H1 (cell line): ENCODE measurements at regions not wholly inside any gene's neighbourhood (a gene's known extent, or its start where the extent isn't known, plus 50 kb on each side); places are given as distances from the start of the nearest gene placed in this dataset.

Experiments used
- CTCF ChIA-PET: fragments of 300-600 bp; sonication (Branson Sonifier 250); formaldehyde crosslinking; loops from one replicate; lab custom pipeline; 2021; ENCODE audit not compliant: partially characterized antibody; lab: Charles Lee
- POLR2A ChIA-PET: fragments of 300-600 bp; sonication (Branson Sonifier 250); formaldehyde crosslinking; loops from one replicate; lab custom pipeline; 2021; ENCODE audit warnings: inconsistent platforms; ENCODE audit not compliant: partially characterized antibody; lab: Charles Lee
- DNase-seq, 2 experiments: peaks; one replicate each; pipeline versions ENCODE4 v3.0.0 to v3.0.0-alpha.2; 2010 to 2022; ENCODE audit warnings: low spot score in 2 of 2, low read depth in 1 of 2, mixed read lengths in 1 of 2
- FAIRE-seq: peaks from 2 replicates; lab custom pipeline; 2011; peaks lifted over from hg19 to GRCh38; lab: Jason Lieb, UNC
- H2AFZ ChIP-seq: 2 replicates; pipeline ENCODE4 v1.8.1; 2012; ENCODE audit warnings: low read length, inconsistent platforms
- H2AK5ac ChIP-seq: 2 replicates; pipeline ENCODE4 v1.6.1; 2013; ENCODE audit warnings: low read depth, low read length
- H2BK120ac ChIP-seq: replicated peaks from 2 replicates; pipeline ENCODE3; 2013; ENCODE audit warnings: low read depth, low read length, inconsistent platforms
- H2BK12ac ChIP-seq: 2 replicates; pipeline ENCODE4 v1.6.1; 2013; ENCODE audit warnings: low read depth, low read length
- H2BK15ac ChIP-seq: 2 replicates; pipeline ENCODE4 v1.6.1; 2013; ENCODE audit warnings: low read length
- H2BK20ac ChIP-seq: 2 replicates; pipeline ENCODE4 v1.6.1; 2013; ENCODE audit warnings: low read length
- H2BK5ac ChIP-seq: 2 replicates; pipeline ENCODE4 v1.6.1; 2013; ENCODE audit warnings: low read depth, low read length
- H3K14ac ChIP-seq: 2 replicates; pipeline ENCODE4 v1.6.1; 2013; ENCODE audit warnings: inconsistent platforms; ENCODE audit not compliant: insufficient read length
- H3K18ac ChIP-seq: 2 replicates; pipeline ENCODE4 v1.6.1; 2013; ENCODE audit warnings: low read length; ENCODE audit errors: extremely low read depth
- H3K23ac ChIP-seq: 2 replicates; pipeline ENCODE4 v1.6.1; 2013; ENCODE audit warnings: inconsistent platforms; ENCODE audit not compliant: insufficient read length
- H3K23me2 ChIP-seq: 2 replicates; pipeline ENCODE4 v1.6.1; 2013; ENCODE audit warnings: low read depth, low read length
- H3K27ac ChIP-seq: 2 replicates; pipeline ENCODE4 v1.6.1; 2011; ENCODE audit warnings: low read depth, low read length, inconsistent platforms
- H3K27me3 ChIP-seq, 4 experiments: replicated peaks in 1 of 4; 1 replicate in 1 of 4; 2 replicates in 3 of 4; pipeline versions ENCODE4 v1.6.1 to v1.8.1; 2011 to 2013; ENCODE audit warnings: low read length in 3 of 4, mild to moderate bottlenecking in 3 of 4, inconsistent platforms in 2 of 4, mixed read lengths in 2 of 4, moderate library complexity in 1 of 4; ENCODE audit not compliant: control insufficient read depth in 3 of 4, insufficient read depth in 3 of 4; ENCODE audit errors: extremely low read depth in 1 of 4
- H3K36me3 ChIP-seq, 4 experiments: 2 replicates each; pipeline versions ENCODE4 v1.6.1 to v1.8.1; 2011 to 2013; ENCODE audit warnings: mild to moderate bottlenecking in 4 of 4, low read length in 3 of 4, moderate library complexity in 2 of 4, control low read depth in 1 of 4, inconsistent platforms in 1 of 4; ENCODE audit not compliant: insufficient read depth in 4 of 4, control insufficient read depth in 2 of 4
- H3K4ac ChIP-seq: replicated peaks from 2 replicates; pipeline ENCODE3; 2013; ENCODE audit warnings: low read length, low read depth, mixed read lengths, inconsistent platforms; ENCODE audit not compliant: insufficient read length
- H3K4me1 ChIP-seq, 4 experiments: replicated peaks in 1 of 4; 1 replicate in 1 of 4; 2 replicates in 3 of 4; pipeline versions ENCODE4 v1.6.1 to v1.8.1; 2011 to 2013; ENCODE audit warnings: low read length in 3 of 4, inconsistent platforms in 2 of 4, mixed read lengths in 1 of 4; ENCODE audit not compliant: insufficient read depth in 4 of 4, control insufficient read depth in 3 of 4
- H3K4me2 ChIP-seq, 2 experiments: 2 replicates each; pipeline versions ENCODE4 v1.6.1 to v1.8.1; 2011 to 2013; ENCODE audit warnings: low read depth in 2 of 2, low read length in 2 of 2, control low read depth in 1 of 2, inconsistent platforms in 1 of 2, mild to moderate bottlenecking in 1 of 2; ENCODE audit not compliant: insufficient read depth in 1 of 2
- H3K4me3 ChIP-seq, 4 experiments: fragments of 200-600, 300-600 bp in 1 of 4; sonication (generic), shearing (Covaris generic), sonication (Bioruptor Twin) in 1 of 4; 2 replicates each; pipeline versions ENCODE4 v1.5.1 to v1.8.1; 2011 to 2016; ENCODE audit warnings: low read length in 4 of 4, low read depth in 3 of 4, control low read depth in 2 of 4, inconsistent platforms in 2 of 4, mild to moderate bottlenecking in 2 of 4, mixed read lengths in 1 of 4, moderate library complexity in 1 of 4; ENCODE audit not compliant: insufficient read depth in 2 of 4; ENCODE audit errors: extremely low read depth in 1 of 4
- H3K56ac ChIP-seq: replicated peaks from 2 replicates; pipeline ENCODE3; 2013; ENCODE audit warnings: low read depth, mild to moderate bottlenecking, mixed read lengths, low read length, inconsistent platforms; ENCODE audit not compliant: insufficient read length
- H3K79me1 ChIP-seq: 2 replicates; pipeline ENCODE4 v1.6.1; 2013; ENCODE audit warnings: low read depth, low read length, control low read depth
- H3K79me2 ChIP-seq, 2 experiments: 2 replicates each; pipeline versions ENCODE4 v1.6.1 to v1.8.1; 2012 to 2013; ENCODE audit warnings: low read length in 2 of 2, mild to moderate bottlenecking in 2 of 2, inconsistent platforms in 1 of 2; ENCODE audit not compliant: insufficient read depth in 2 of 2, control insufficient read depth in 1 of 2
- H3K9ac ChIP-seq, 4 experiments: replicated peaks in 1 of 4; 1 replicate in 1 of 4; 2 replicates in 3 of 4; pipeline versions ENCODE4 v1.6.1 to v1.8.1; 2011 to 2013; ENCODE audit warnings: low read depth in 3 of 4, low read length in 3 of 4, control low read depth in 2 of 4, mild to moderate bottlenecking in 2 of 4, moderate library complexity in 2 of 4, inconsistent platforms in 1 of 4; ENCODE audit errors: extremely low read depth in 1 of 4
- H3K9me3 ChIP-seq, 2 experiments: 2 replicates each; pipeline versions ENCODE4 v1.6.1 to v1.8.1; 2012 to 2013; ENCODE audit warnings: mild to moderate bottlenecking in 2 of 2, moderate library complexity in 2 of 2, control low read depth in 1 of 2, inconsistent platforms in 1 of 2, low read depth in 1 of 2, low read length in 1 of 2, mixed read lengths in 1 of 2; ENCODE audit not compliant: insufficient read depth in 2 of 2
- H4K20me1 ChIP-seq, 2 experiments: replicated peaks in 1 of 2; 2 replicates each; pipeline versions ENCODE3 to v1.8.1; 2011 to 2013; ENCODE audit warnings: inconsistent platforms in 2 of 2, low read length in 2 of 2, mild to moderate bottlenecking in 1 of 2; ENCODE audit not compliant: insufficient read depth in 2 of 2, control insufficient read depth in 1 of 2
- H4K5ac ChIP-seq: 2 replicates; pipeline ENCODE4 v1.6.1; 2013; ENCODE audit warnings: low read length, low read depth, mixed read lengths, inconsistent platforms; ENCODE audit not compliant: insufficient read length
- H4K8ac ChIP-seq: 2 replicates; pipeline ENCODE4 v1.8.0; 2013; ENCODE audit warnings: mild to moderate bottlenecking, moderate library complexity, low read length, inconsistent platforms; ENCODE audit not compliant: insufficient read depth; ENCODE audit errors: extremely low read depth
- H4K91ac ChIP-seq: replicated peaks from 2 replicates; pipeline ENCODE3; 2013; ENCODE audit warnings: low read length, mixed read lengths, inconsistent platforms; ENCODE audit not compliant: insufficient read length
- ATF2 ChIP-seq: IDR thresholded peaks from 2 replicates; pipeline ENCODE4 v1.6.1; 2012; ENCODE audit warnings: low read length, inconsistent platforms
- BACH1 ChIP-seq: IDR thresholded peaks from 2 replicates; pipeline ENCODE4 v1.6.1; 2012; ENCODE audit warnings: low read length, improper control_type of control experiment
- CBX5 ChIP-seq: fragments of 300-800, 300-1000 bp; sonication (generic); IDR thresholded peaks from 2 replicates; pipeline ENCODE4 v1.7.1; 2016; ENCODE audit warnings: antibody characterized with exemption, low read length, low read depth
- CHD1 ChIP-seq: IDR thresholded peaks from 2 replicates; pipeline ENCODE4 v1.6.1; 2012; ENCODE audit warnings: low read depth, low read length, improper control_type of control experiment
- FOSL1 ChIP-seq: IDR thresholded peaks from 2 replicates; pipeline ENCODE4 v1.6.1; 2011; ENCODE audit warnings: mild to moderate bottlenecking, low read depth, low read length, moderate library complexity; ENCODE audit not compliant: insufficient read depth
- GABPA ChIP-seq: IDR thresholded peaks from 2 replicates; pipeline ENCODE4 v1.6.1; 2011; ENCODE audit warnings: mild to moderate bottlenecking, low read length, moderate library complexity, borderline replicate concordance; ENCODE audit not compliant: insufficient read depth
- NANOG ChIP-seq: IDR thresholded peaks from 2 replicates; pipeline ENCODE4 v1.6.1; 2011; ENCODE audit warnings: low read length, low read depth, mild to moderate bottlenecking, inconsistent platforms; ENCODE audit not compliant: insufficient read depth, poor library complexity, severe bottlenecking
- POLR2AphosphoS5 ChIP-seq: IDR thresholded peaks from 2 replicates; pipeline ENCODE4 v1.6.1; 2011; ENCODE audit warnings: low read depth, low read length
- POU5F1 ChIP-seq: IDR thresholded peaks from 2 replicates; pipeline ENCODE4 v1.6.1; 2011; ENCODE audit warnings: low read depth, mild to moderate bottlenecking, low read length, moderate library complexity
- SAP30 ChIP-seq: fragments of 300-600 bp; sonication (generic); IDR thresholded peaks from 2 replicates; pipeline ENCODE4 v1.7.1; 2012; ENCODE audit warnings: low read length, moderate library complexity, mild to moderate bottlenecking, inconsistent platforms; ENCODE audit not compliant: insufficient read depth, insufficient replicate concordance
- SIRT6 ChIP-seq: IDR thresholded peaks from one replicate; pipeline ENCODE4 v1.7.1; 2012; ENCODE audit warnings: low read length, inconsistent platforms
- SIX5 ChIP-seq: IDR thresholded peaks from 2 replicates; pipeline ENCODE4 v1.6.1; 2011; ENCODE audit warnings: mild to moderate bottlenecking, low read depth, low read length
- SP1 ChIP-seq: IDR thresholded peaks from 2 replicates; pipeline ENCODE4 v1.6.1; 2011; ENCODE audit warnings: low read depth, low read length
- SP4 ChIP-seq: IDR thresholded peaks from 2 replicates; pipeline ENCODE4 v1.6.1; 2012; ENCODE audit warnings: low read length, inconsistent platforms
- WGBS, 2 experiments: shearing (Covaris generic) in 1 of 2; methylation state at CpG; one replicate each; pipeline versions ENCODE4 v1.1.6 to v1.1.7; 2013 to 2015; ENCODE audit warnings: low lambda C conversion rate in 2 of 2, mixed read lengths in 2 of 2, inconsistent platforms in 1 of 2, low coverage in 1 of 2, missing lambda C conversion rate in 1 of 2; ENCODE audit not compliant: insufficient replicate concordance in 2 of 2, insufficient coverage in 1 of 2, insufficient read length in 1 of 2; ENCODE audit errors: extremely low coverage in 1 of 2, missing lambda C conversion rate in 1 of 2; 5-methylcytosine and 5-hydroxymethylcytosine counted together

GRCh38 chr3:16811950-16812349 lies 72.8 kb upstream of the PLCL2 start:
- H4K8ac ChIP-seq: no peak overlapping the region
- 89% methylated on average over 1 of the region's 1 CpG; no CpG with 5 or more reads in 1 of the 2 experiments for WGBS, 2 experiments
- CTCF ChIA-PET: interaction anchor here (1.0 to 1.6 kb wide), 3 partner anchors 17 to 72 kb away, joined by 3 to 5 read pairs (median 3); no protein-coding TSS in a partner anchor
- no peak for TF ChIP-seq SIRT6
- TF ChIP-seq SAP30: no peak
- TF ChIP-seq POLR2AphosphoS5: no peak
- no peak for TF ChIP-seq POU5F1
- TF ChIP-seq FOSL1: no peak
- TF ChIP-seq BACH1: no peak
- no peak for TF ChIP-seq SP1
- no peak for TF ChIP-seq CBX5
- TF ChIP-seq GABPA: no peak
- no peak for TF ChIP-seq SP4
- TF ChIP-seq NANOG: no peak
- TF ChIP-seq ATF2: no peak
- TF ChIP-seq SIX5: no peak
- TF ChIP-seq CHD1: no peak

More at GRCh38 chr3:16811950-16812349, 72.8 kb upstream of the PLCL2 start:
- no peak overlapping the region for H3K27ac ChIP-seq
- no peak overlapping the region for H3K4ac ChIP-seq
- no peaks in the 10 kb centered on the region for H3K9me3 ChIP-seq
- no peak overlapping the region for H2BK120ac ChIP-seq
- H3K79me1 ChIP-seq: no peaks in the 10 kb centered on the region
- H2BK12ac ChIP-seq: no peak overlapping the region
- H3K4me1 ChIP-seq: peaks cover 0 to 13% (median 6%) of the 10 kb centered on the region in 4 experiments; a peak in 4 of 7 replicates
- H3K4me2 ChIP-seq: no peak overlapping the region
- H3K79me2 ChIP-seq: no peaks in the 10 kb centered on the region
- no peaks in the 10 kb centered on the region for H4K20me1 ChIP-seq
- no peak overlapping the region for H4K5ac ChIP-seq
- H3K18ac ChIP-seq: no peak overlapping the region
- no peak overlapping the region for H2AFZ ChIP-seq
- no peak overlapping the region for H3K23ac ChIP-seq
- no peak overlapping the region for H3K56ac ChIP-seq
- FAIRE-seq: no peak
- no peak overlapping the region for H3K14ac ChIP-seq
- no peaks in the 10 kb centered on the region for H3K36me3 ChIP-seq
- no peak overlapping the region for H4K91ac ChIP-seq
- POLR2A ChIA-PET: no interaction called here
- no peak overlapping the region for H2BK5ac ChIP-seq
- no peak for DNase-seq
- no peak overlapping the region for H2AK5ac ChIP-seq
- no peaks in the 10 kb centered on the region for H3K23me2 ChIP-seq
- no peak overlapping the region for H3K4me3 ChIP-seq
- no peak overlapping the region for H3K9ac ChIP-seq
- H2BK20ac ChIP-seq: 0 out of 2 replicates have a peak overlapping the region, but pooled peaks have one; percentile 49
- no peak overlapping the region for H2BK15ac ChIP-seq
- no peaks in the 10 kb centered on the region for H3K27me3 ChIP-seq
